Neutrophil (primary cell): ENCODE measurements at regions not wholly inside any gene's neighbourhood (a gene's known extent, or its start where the extent isn't known, plus 50 kb on each side); places are given as distances from the start of the nearest gene placed in this dataset.

Source experiments
- H3K27ac ChIP-seq: fragments of 200-600 bp; sonication (generic); 2 replicates; pipeline ENCODE4 v1.5.1; 2016; ENCODE audit warnings: mild to moderate bottlenecking, moderate library complexity
- H3K27me3 ChIP-seq: fragments of 200-600 bp; sonication (generic); 2 replicates; pipeline ENCODE4 v1.6.0; 2016; ENCODE audit warnings: mild to moderate bottlenecking
- H3K36me3 ChIP-seq: fragments of 200-600 bp; sonication (generic); 2 replicates; pipeline ENCODE4 v1.5.1; 2017
- H3K4me1 ChIP-seq, 2 experiments: fragments of 200-600 bp in 1 of 2; sonication (generic) in 1 of 2; 1 replicate in 1 of 2; 2 replicates in 1 of 2; pipeline versions ENCODE4 v1.5.1 to v1.6.1; 2013 to 2016; ENCODE audit warnings: low read depth in 1 of 2, low read length in 1 of 2, mild to moderate bottlenecking in 1 of 2, moderate library complexity in 1 of 2; ENCODE audit not compliant: control insufficient read depth in 1 of 2, insufficient read depth in 1 of 2
- H3K4me3 ChIP-seq, 2 experiments: fragments of 200-600 bp in 1 of 2; sonication (generic) in 1 of 2; 1 replicate in 1 of 2; 2 replicates in 1 of 2; pipeline ENCODE4 v1.5.1; 2013 to 2016; ENCODE audit warnings: low read depth in 1 of 2, low read length in 1 of 2, mild to moderate bottlenecking in 1 of 2, moderate library complexity in 1 of 2
- H3K9me3 ChIP-seq: fragments of 200-600 bp; sonication (generic); 2 replicates; pipeline ENCODE4 v1.5.1; 2016
- TF ChIP-seq, protein P1 (sequence below): fragments of 200-600 bp; sonication (generic); IDR thresholded peaks from 2 replicates; pipeline ENCODE4 v1.5.1; 2016; ENCODE audit warnings: antibody characterized with exemption

DNA sequence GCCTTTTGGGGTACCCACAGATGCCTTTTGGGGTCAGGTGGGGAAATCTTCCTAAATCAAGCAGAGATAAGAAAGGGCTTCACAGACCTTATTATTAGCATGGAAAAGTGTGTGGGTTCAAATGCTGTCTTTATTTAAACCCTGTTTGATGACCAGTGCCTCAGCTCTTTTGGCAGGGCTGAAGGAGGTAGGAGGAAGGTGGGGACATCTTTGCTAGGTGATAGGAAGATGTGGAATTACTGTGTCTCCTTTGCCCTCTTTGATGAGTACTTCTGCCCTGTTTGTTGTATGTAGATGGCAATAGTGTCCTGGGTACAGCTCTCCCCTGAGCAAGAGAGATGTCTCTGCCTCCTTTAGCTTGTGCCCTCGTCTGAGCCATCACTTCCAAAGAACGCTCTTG, 333.3 kb upstream of the ROPN1 start:
- Histone ChIP-seq H3K27me3 (no peaks in the 10 kb centered on the region), H3K36me3 (no peaks in the 10 kb centered on the region), H3K4me1 (no peaks in the 10 kb centered on the region), H3K9me3 (no peaks in the 10 kb centered on the region), H3K27ac (no peak overlapping the region), H3K4me3 (no peak overlapping the region)
- TF ChIP-seq, protein P1, sequence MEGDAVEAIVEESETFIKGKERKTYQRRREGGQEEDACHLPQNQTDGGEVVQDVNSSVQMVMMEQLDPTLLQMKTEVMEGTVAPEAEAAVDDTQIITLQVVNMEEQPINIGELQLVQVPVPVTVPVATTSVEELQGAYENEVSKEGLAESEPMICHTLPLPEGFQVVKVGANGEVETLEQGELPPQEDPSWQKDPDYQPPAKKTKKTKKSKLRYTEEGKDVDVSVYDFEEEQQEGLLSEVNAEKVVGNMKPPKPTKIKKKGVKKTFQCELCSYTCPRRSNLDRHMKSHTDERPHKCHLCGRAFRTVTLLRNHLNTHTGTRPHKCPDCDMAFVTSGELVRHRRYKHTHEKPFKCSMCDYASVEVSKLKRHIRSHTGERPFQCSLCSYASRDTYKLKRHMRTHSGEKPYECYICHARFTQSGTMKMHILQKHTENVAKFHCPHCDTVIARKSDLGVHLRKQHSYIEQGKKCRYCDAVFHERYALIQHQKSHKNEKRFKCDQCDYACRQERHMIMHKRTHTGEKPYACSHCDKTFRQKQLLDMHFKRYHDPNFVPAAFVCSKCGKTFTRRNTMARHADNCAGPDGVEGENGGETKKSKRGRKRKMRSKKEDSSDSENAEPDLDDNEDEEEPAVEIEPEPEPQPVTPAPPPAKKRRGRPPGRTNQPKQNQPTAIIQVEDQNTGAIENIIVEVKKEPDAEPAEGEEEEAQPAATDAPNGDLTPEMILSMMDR, result no peak

DNA sequence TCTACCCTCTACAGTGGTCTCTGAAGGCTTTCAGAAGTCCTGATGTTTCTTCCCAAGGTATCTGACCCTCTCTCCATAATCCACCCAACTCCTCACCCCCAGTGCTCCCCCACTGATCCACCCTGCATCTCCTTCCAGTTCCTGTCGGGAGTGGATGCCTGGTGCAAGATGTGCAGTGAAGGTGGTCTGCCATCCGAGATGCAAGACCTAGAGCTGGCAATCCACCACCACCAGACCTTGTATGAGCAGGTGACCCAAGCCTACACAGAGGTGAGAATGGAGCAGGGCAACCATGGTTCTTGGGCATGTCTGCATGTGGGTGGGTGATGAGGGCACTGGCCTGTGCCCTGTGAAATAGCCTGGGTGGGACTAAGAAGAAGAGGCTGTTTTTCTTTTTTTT, 337.8 kb upstream of the ROPN1 start:
- no peaks in the 10 kb centered on the region for H3K4me1 ChIP-seq
- H3K27me3 ChIP-seq, result no peaks in the 10 kb centered on the region
- H3K4me3 ChIP-seq, result no peak overlapping the region
- no peaks in the 10 kb centered on the region for H3K9me3 ChIP-seq
- TF ChIP-seq, protein P1, result no peak
- H3K27ac ChIP-seq, result no peak overlapping the region
- H3K36me3 ChIP-seq, result no peaks in the 10 kb centered on the region

DNA sequence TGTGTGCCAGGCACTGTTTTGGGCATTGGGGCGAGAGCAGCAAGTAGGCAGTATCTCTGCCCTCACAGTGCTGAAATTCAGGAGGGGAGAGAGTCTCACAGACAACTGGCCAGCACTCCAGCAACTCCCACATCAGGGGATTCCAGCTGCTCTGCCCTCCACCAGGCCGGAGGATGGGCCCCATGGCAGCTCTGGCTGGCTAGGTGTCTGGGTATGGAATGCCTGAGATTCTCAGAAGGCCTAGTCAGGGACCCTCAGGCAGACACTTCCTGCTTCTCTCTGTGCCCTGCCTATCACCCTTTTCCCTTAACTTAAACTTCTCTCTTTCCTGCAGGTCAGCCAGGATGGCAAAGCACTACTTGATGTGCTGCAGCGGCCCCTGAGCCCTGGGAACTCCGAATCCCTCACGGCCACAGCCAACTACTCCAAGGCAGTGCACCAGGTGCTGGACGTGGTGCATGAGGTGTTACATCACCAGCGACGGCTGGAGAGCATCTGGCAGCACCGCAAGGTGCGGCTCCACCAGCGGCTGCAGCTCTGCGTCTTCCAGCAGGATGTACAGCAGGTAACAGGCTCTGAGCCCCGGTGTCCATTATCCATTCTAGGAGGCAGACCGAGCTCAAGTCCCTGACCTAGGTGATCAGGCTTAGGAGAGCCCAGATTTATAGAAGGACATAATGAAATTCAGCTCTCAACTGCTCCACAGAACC, 342.2 kb upstream of the ROPN1 start:
- H3K4me3 ChIP-seq, result no peak overlapping the region
- no peak overlapping the region for H3K27ac ChIP-seq
- no peaks in the 10 kb centered on the region for H3K9me3 ChIP-seq
- H3K36me3 ChIP-seq, result no peaks in the 10 kb centered on the region
- TF ChIP-seq, protein P1, result no peak
- no peaks in the 10 kb centered on the region for H3K27me3 ChIP-seq
- H3K4me1 ChIP-seq, result no peaks in the 10 kb centered on the region

DNA sequence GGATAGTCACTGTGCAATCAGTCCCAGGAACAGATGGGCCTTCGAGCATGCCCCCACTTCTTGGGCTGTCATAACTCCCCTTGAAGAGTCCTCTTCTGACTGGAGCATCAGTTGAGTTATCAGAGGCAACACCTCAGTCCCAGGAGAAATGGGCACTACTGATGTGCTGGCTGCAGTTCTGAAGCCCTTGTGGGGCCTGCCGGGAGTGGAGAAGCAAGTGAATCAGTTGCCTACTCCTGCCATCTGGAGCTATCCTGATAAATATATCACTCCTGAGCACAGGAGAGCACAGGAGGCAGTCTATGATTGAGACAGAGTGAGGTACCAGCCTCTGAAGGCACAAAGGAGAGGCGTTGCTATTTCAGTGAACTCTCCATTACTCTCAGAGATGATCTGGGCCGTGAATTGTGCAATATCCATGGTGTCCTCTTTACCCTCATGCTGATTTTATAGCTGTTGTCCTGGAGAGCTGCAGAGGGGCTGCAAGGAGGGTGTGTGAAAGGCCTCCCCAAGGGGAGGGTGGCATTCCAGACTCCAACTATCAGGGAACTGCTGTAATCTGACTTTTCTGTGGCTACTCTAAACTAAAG, 344.2 kb upstream of the ROPN1 start:
- H3K4me1 ChIP-seq, result no peaks in the 10 kb centered on the region
- H3K9me3 ChIP-seq, result no peaks in the 10 kb centered on the region
- TF ChIP-seq, protein P1, result no peak

DNA sequence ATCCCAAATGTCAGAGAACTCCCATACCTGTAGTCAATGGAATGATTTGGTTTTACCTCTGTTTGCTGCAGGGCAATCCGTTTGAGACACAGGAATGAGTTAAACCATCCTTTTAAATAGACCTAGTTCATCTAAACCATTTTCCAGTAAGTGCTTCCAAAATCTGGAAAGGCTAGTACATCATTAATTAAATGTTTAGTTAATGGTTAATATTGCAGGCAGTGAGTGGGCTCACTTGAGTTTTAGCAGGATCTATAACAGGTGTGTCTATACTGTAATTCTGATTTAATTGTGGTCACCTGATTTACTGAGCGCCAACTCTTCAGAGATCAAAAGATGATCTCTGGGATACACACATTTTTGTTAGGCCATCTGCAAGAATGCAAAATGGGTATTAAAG, 353.9 kb upstream of the ROPN1 start:
- no peaks in the 10 kb centered on the region for H3K4me1 ChIP-seq
- TF ChIP-seq, protein P1, result no peak
- no peaks in the 10 kb centered on the region for H3K36me3 ChIP-seq
- H3K4me3 ChIP-seq, result no peak overlapping the region
- no peak overlapping the region for H3K27ac ChIP-seq
- no peaks in the 10 kb centered on the region for H3K9me3 ChIP-seq
- H3K27me3 ChIP-seq, result peaks cover 16% of the 10 kb centered on the region

More for the DNA sequence above, 344.2 kb upstream of the ROPN1 start:
- H3K36me3 ChIP-seq, result no peaks in the 10 kb centered on the region
- no peak overlapping the region for H3K4me3 ChIP-seq
- H3K27me3 ChIP-seq, result no peaks in the 10 kb centered on the region
- no peak overlapping the region for H3K27ac ChIP-seq
